HG02623 (cell line): ENCODE measurements at regions not wholly inside any gene's neighbourhood (a gene's known extent, or its start where the extent isn't known, plus 50 kb on each side); places are given as distances from the start of the nearest gene placed in this dataset.

Source experiments
- ATAC-seq: cut with Tn5 transposase; IDR thresholded peaks from one replicate; pipeline ENCODE4 v1.9.1; 2021; ENCODE audit warnings: moderate library complexity; ENCODE audit not compliant: unreplicated experiment

DNA sequence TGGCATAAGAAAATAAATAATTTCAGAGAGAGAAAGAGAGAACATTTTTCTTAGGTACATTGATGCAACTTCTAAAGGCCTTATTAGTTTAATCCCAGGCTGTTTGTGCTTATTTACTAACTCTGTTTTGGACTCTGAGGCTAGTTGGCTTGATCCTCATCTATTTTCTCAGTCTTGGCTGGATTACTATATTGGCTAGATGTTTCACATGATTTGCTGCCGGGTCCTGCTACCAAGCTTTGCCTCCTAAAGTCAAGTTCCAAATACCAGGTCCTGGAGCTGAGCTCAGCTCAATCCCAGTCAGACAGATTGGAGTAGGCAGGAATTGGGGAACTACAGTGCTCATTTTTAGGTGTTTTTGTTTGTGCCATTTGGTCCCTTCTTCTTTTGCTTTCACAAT, 340.8 kb downstream of the BCAT1 start:
- ATAC-seq, result no peak

GRCh38 chr12:24605916-24606315, 343.0 kb downstream of the BCAT1 start:
- ATAC-seq, result no peak

GRCh38 chr12:24605466-24605865, 343.4 kb downstream of the BCAT1 start:
- ATAC-seq, result no peak

DNA sequence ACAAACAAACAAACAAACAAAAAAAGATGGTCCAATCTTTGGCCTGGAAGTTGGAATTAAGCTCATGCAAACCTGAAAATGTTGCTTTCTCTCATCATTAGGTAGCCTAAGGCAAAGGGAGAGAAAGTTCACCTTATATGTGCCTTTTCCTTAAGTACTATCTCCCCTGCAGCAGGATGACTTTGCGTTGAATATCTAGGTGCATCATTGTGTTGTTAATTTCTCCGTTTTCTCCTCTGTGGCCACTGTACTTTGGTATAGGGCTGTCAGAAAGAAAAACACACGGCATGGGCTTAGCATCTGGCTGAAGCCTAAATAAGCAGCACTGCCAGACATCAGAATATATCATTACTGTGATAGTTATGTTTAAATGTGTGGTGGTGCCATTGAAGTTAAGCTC, 345.5 kb downstream of the BCAT1 start:
- no peak for ATAC-seq

DNA sequence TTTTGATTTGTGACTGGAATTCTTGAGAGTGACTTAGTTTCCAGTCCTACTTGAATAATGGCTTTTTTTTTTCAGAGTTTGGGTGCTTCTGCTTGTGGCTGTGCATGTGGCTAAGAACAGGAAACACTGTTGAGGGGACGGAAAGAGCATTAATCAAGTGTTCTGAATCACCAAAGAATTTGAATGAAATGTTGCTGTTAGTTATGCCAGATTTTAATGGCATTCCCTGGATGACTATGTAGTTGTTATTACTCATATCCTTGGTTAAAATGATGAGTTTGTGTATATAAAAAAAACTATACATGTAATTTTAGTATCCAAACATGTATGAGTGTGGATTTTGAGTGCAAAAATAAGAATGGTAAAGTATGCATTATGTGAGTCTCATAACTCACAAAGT, 347.9 kb downstream of the BCAT1 start:
- ATAC-seq, result no peak

DNA sequence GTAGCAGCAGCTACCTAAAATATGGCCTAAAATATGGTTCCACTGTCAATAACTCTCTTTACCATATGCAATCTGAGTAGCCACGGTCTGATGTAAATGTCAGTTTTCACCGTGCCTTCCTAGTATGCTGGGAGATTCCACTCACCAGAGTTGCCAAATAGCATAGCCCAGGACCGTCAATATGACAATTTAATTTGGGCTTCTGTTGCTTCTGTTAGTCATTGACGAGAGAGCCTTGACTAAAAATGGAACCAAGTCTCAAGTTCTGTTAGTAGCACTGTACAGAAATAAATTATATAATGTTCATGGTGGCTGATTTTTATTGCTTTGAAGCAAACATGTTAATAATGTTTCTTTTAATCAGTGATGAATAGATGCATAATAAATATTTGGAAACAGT, 348.4 kb downstream of the BCAT1 start:
- no peak for ATAC-seq

DNA sequence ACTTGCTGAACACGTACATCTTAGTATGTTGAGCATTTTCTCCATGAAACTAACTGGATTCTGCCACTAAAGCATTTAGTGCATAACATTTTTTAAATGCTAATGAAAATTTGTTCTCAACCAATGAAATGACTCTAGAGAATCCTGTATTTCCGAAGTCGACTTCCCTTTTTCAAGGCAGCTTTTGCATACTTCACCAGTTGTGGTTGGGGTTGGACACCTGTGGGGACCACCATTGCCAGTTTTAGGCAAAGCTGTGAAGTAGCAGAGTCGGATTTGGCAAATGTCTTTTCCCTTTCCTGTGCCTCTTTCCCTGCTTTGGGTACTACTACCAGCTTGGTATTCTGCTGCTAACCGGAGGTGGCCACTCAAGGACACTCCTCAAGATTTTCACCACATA, 349.2 kb downstream of the BCAT1 start:
- ATAC-seq, result no peak

DNA sequence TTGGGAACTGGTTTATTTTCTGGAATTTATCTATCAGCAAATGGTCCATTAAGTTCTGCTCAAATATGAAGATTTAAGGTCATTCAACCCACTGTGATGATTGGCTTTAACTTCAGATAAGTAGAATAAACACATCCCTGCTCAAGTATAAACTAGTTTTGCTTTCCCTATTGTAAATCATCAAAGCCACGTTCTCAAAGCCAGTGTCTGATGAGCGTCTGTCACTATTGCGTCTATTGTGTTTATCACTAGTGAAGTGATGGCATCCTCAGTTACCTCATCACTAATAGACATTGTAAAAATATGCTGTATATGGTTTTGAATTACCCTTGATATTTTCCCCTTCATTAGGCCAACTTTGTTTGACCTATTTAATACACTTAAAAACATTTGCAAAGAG, 351.3 kb downstream of the BCAT1 start:
- ATAC-seq, result no peak

DNA sequence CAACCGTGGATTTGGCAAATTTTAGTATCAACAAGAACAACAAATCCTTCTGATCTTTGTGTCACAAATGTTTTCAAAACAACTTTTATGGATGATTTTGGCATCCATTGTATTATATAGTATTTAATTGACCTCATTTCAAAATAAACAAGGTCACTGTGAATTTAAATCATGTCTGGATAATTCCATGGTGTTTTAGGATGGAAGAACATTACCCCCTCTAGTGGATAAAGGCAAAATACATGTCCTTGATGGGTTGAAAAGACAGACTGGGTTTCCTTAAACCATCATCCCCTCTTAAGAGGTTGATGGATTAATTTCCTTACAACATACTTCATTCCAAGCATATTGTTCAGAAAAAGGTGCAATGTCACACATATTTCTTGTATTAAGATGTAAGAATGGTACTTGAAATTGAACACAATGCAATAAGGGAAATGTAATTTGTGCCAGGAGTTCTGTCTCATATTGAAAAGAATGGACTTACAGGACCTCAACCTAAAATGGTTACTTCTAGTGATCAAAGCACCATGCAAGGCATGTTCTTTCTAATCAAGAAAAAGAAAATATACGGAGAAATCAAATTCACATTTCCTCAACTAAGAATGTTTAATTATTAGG, 352.0 kb downstream of the BCAT1 start:
- no peak for ATAC-seq

DNA sequence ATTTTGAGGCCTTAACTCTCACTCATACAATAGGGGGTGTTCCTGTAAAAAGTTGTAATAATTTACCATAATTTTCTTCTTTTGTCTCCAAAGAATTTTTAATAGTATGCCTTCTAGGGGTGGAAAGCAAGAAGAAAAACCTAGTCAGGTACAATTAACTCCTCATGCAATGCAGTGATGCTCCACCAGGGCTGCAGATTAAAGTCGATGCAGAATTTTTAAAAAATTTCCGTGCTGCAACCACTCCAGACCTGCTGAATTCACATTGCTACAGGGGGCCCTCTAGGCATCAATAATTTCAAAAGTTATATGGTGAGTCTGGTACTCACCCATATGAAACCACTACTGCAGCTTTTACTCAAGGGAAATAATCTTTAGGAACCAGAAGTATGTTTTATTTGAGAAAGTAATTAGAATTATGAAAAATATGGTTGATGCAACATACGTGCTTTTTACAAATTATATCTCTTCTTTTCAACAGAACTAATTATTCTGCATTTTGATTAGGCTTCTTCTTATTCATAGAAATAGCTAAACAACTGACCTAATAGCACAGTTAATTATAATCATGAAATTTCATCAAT, 353.2 kb downstream of the BCAT1 start:
- ATAC-seq, result no peak

GRCh38 chr12:24591715-24592440, 357.0 kb downstream of the BCAT1 start:
- no peak for ATAC-seq

DNA sequence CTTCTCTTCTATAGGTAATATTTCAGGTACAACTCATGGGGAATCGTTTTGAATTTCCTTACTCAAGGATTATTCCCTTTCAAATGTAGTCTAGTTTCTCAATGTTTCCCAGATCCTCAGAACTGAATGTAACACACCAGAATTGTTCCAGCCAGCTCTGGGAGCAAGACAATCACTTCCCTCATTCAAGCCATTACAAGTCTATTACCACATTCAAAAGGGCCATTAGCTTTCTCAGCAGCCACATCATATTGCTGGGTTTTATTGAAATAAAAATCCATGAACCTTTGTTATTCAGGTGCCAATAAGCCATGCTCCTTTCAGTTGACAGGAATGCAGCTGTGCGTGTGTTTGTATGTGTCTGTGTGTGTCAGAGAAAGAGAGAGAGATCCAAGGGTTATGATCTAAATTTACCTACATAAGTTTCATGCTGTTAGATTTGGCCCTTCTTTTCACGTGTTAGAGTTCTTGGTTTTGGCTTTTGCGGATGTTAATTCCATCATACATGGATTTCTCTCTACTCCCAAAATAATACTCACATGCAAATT, 357.7 kb downstream of the BCAT1 start:
- ATAC-seq, result no peak

DNA sequence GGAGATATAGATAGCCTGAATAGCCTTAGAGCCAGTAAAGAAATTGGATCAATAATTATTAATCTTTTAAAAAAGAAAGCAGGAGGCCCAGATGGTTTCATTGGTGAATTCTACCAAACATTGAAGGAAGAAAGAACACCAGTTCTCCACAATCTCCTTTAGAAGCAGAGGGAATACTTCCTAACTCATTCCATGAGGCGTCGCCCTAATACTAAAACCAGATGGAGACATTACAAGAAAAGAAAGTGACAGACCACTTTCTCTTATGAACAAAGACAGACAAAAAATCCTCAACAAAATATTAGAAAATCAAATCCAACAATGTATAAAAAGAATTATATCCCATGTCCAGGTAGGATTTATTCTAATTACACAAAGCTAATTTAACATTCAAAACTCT, 362.6 kb downstream of the BCAT1 start:
- no peak for ATAC-seq

GRCh38 chr12:24584032-24584675, 364.7 kb downstream of the BCAT1 start:
- ATAC-seq, result no peak

DNA sequence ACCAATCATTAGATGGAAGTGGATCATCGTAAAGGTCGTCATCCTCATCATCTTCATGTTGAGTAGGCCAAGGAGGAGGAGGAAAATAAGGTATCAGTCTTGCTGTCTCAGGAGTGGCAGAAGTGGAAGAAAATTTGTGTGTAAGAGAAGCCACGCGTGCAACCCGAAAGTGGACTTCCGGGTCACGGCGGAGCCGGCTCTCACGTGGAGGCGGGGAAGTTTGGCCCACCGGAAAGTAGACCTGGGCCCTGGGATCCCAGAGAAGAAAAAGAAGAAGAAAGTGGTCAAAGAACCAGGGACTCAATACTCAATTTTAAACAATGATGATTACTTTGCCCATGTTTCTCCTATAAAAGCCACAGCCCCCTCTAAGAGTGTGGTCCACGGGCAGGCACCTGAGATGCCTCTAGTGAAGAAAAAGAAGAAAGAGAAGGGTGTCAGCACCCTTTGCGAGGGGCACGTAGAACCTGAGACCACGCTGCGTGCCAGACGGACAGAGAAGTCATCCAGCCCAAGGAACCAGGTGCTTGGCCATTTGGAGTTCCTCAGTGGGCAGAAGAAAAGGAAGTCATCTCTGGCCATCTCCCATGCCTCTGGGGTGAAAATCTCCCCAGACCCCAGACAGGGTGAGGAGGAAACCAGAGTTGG, 365.8 kb downstream of the BCAT1 start:
- no peak for ATAC-seq

GRCh38 chr12:24574538-24574937, 374.4 kb downstream of the BCAT1 start:
- ATAC-seq, result no peak

DNA sequence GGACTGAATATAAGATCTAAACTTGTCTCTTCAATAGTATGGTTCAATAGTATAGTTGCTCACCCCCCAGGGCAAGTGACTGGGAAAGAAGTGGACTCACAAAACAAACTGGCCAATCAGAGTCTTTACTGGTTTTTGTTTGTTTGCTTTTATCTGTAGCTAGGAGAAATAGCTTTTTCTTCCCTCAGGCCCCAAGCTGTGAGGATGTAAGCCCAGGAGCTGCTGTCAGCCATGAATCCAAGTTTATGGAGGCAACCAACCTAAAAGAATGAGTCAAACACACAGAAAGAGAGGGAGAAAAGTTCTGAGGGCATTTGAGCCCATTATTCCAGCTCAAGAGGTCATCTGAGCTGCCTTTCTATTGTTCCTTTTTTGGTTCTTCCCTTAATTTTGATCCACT, 375.3 kb downstream of the BCAT1 start:
- ATAC-seq, result no peak

DNA sequence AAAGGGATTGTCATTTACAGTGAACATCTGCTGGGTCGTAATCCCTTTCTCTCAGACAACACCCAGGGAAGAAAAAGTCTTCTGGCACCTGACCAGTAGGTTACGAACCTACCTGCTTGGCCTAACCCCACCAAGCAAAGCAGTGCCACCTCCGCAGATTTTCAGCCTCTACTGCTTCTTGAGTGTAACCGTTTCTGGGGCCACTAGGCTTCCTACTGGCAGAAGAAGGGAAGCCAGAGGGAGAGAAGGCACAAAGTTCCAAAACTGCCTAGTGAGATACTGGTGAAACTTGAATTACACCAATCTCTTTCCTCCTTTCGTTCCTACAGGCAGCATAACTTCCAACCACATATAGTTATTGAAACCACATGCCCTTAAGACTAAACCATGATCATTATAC, 383.6 kb downstream of the BCAT1 start:
- ATAC-seq, result no peak

DNA sequence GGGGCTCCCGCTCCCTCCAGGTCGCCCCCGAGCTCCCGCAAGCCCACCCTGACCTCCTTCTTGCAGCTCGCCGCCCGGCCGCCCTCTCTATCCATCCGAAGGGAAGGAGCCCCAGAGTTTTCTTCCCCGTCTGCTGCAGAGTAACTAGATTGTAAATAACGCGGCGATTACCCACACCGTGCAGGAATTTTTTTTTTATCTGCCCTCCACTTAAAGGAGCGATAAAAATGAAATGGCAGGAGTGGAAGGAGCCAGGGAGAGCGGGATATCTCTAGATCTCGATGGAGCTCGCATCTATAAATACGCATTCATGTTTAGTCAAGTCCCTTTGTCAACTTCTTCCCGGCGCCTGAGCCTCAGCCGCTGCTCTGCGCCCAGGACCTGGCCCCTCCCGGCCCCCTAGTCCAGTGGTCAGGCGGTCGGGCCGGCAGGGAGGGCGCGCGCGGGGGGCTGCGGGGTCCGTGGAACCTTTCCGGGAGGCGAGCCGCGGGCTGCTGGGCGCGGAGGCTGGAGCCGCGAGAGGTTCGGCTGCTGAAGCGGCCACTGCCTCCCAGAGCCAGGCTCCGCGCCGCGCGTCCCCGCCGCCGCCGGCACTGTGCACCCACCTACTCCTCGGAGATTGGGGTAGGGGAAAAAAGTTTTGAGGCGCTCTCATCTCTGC, 386.0 kb downstream of the BCAT1 start:
- ATAC-seq, result no peak

DNA sequence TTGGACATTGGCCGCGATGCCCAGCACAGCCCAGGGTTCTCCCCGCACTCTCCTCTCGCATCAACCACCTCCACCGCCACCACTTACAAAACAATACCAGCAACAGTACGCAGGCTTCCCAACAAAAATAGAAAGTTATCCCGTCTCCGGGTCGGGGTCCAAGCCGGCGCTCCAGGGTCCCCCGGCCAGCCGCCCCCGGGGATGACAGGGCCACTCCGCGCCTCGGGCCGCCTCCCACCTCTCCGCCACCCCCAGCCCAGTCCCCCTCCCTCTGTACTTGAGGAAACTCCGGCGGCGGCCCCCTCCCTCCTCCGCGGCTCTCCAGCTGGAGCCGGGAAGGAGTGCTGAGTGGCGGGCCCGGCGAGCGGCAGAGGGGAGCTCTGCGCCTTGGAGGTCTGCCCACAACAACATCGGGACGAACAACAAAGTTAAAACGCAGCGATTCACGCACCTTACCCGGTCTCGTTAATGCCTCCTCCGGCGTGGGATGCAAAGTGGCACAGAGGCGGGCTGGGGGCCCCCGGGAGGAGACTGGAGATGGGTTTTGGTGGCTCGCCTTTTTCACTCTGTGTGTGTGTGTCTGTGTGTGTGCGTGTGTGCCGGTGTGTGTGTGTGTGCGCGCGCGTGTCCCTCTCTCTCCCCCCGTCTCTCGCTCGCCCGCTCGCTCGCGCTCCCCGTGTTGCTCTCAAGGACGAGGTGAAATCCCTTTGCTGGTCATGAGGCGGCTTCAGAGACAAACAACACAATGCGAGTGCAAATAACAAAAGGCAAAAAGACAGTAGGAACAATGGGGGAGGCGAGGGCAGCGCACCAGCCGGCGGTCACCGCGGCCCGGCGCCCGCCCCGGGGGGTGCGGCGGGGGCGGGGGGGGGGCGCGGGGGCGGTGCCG, 386.8 kb downstream of the BCAT1 start:
- no peak for ATAC-seq
